Erythroblast (primary cell): ENCODE measurements at regions not wholly inside any gene's neighbourhood (a gene's known extent, or its start where the extent isn't known, plus 50 kb on each side); places are given as distances from the start of the nearest gene placed in this dataset.

ENCODE experiments used
- GATA1 ChIP-seq: IDR thresholded peaks from 2 replicates; pipeline ENCODE4 v1.6.1; 2011; ENCODE audit warnings: low read depth, mild to moderate bottlenecking, control low read depth, low read length, moderate library complexity
- POLR2A ChIP-seq: IDR thresholded peaks from 2 replicates; pipeline ENCODE4 v1.6.1; 2011; ENCODE audit warnings: mild to moderate bottlenecking, low read length

DNA sequence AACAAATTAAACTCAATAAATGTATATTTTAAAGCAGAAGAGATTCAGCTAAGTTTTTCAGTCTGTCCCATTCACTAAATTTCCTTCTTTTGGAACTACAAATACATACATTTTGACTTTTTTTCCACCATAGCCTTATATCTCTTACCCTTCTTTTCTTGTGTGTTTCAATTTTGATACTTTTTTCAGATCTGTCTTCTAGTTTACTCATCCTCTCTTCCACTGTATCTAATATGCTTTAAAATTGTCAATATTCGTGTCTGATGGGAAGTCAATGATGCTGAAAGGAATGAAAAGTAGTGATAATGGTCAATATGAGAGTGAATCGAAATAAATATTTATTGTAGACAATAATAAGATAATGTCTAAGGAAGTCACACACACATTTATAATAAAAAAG lies 332.3 kb upstream of the KIRREL3 start:
- no peak for TF ChIP-seq POLR2A
- no peak for TF ChIP-seq GATA1
